Natural killer cell (primary cell): ENCODE measurements at regions not wholly inside any gene's neighbourhood (a gene's known extent, or its start where the extent isn't known, plus 50 kb on each side); places are given as distances from the start of the nearest gene placed in this dataset.

Source experiments
- ATAC-seq, 3 donors: fragments of 150-1000 bp in 2 of 3; fragments of 200-7000 bp in 1 of 3; cut with Tn5 transposase; 1 replicate in 1 of 3; 2 replicates in 2 of 3; pipeline ENCODE4 v1.10.0; 2021; ENCODE audit warnings: mild to moderate bottlenecking in 2 of 3, moderate library complexity in 2 of 3
- DNase-seq, 2 donors: peaks; one replicate each; pipeline versions ENCODE4 v3.0.0 to v3.0.0-alpha.2; 2013 to 2021; ENCODE audit warnings: mixed read lengths in 1 of 2
- H3K27ac ChIP-seq: one replicate; pipeline ENCODE4 v1.5.1; 2013; ENCODE audit warnings: mild to moderate bottlenecking, low read length
- H3K27me3 ChIP-seq: one replicate; pipeline ENCODE4 v1.6.1; 2013; ENCODE audit warnings: low read length; ENCODE audit not compliant: control insufficient read depth, insufficient read depth
- H3K36me3 ChIP-seq: one replicate; pipeline ENCODE4 v1.6.1; 2013; ENCODE audit warnings: low read length; ENCODE audit not compliant: control insufficient read depth, insufficient read depth
- H3K4me1 ChIP-seq: one replicate; pipeline ENCODE4 v1.6.1; 2013; ENCODE audit warnings: low read length; ENCODE audit not compliant: control insufficient read depth, insufficient read depth
- H3K4me3 ChIP-seq: one replicate; pipeline ENCODE4 v1.5.1; 2013; ENCODE audit warnings: low read length
- H3K9me3 ChIP-seq: one replicate; pipeline ENCODE4 v1.6.1; 2013; ENCODE audit warnings: low read length; ENCODE audit not compliant: control insufficient read depth, insufficient read depth
- H3K27ac Mint-ChIP-seq, 2 donors: one replicate each; pipeline ENCODE4 v1.8.0; 2022; ENCODE audit warnings: mild to moderate bottlenecking in 2 of 2, mixed read lengths in 2 of 2, moderate library complexity in 1 of 2
- H3K27me3 Mint-ChIP-seq, 2 donors: one replicate each; pipeline ENCODE4 v1.8.0; 2022; ENCODE audit warnings: low read depth in 2 of 2, mixed read lengths in 2 of 2
- H3K36me3 Mint-ChIP-seq: one replicate; pipeline ENCODE4 v1.8.0; 2022; ENCODE audit warnings: mixed read lengths
- H3K4me1 Mint-ChIP-seq, 2 donors: one replicate each; pipeline ENCODE4 v1.8.0; 2022; ENCODE audit warnings: mixed read lengths in 2 of 2
- H3K4me3 Mint-ChIP-seq: one replicate; pipeline ENCODE4 v1.8.0; 2022; ENCODE audit warnings: mild to moderate bottlenecking, moderate library complexity, mixed read lengths
- H3K9me3 Mint-ChIP-seq, 2 donors: one replicate each; pipeline ENCODE4 v1.8.0; 2022; ENCODE audit warnings: mixed read lengths in 2 of 2
- WGBS: methylation state at CpG from one replicate; pipeline ENCODE4 v1.1.7; 2013; ENCODE audit warnings: missing lambda C conversion rate; ENCODE audit not compliant: insufficient coverage; 5-methylcytosine and 5-hydroxymethylcytosine counted together
- intact Hi-C: fragments of 100-400 bp; cut with micrococcal nuclease; formaldehyde crosslinking; loops from one replicate; pipeline ENCODE4 v1.14.2; 2022
- TF ChIP-seq, protein P1 (sequence below): fragments of 200-600 bp; IDR thresholded peaks from one replicate; pipeline ENCODE4 v1.8.0; 2022; ENCODE audit warnings: antibody characterized with exemption

DNA sequence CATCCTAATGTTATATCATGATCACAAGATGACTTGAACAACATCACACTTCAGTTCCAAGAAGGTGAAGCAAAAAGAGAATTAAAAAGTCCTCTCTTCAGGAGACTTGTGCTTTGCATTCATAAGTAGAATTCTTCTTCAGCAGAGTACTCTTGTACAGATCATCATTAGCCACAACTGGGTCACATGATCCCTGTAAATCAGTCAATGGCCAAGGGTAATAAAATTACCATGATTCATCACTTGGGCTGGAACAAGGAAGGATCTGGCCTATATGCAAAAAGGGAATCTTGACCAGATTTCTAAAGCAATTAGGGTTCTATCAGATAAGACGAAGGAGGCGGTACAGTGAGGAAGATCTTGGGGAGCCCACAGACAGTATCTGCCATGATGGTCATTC is 458.0 kb upstream of the DEPDC1 start:
- H3K36me3 Mint-ChIP-seq: no peaks in the 10 kb centered on the region
- DNase-seq: no peak

DNA sequence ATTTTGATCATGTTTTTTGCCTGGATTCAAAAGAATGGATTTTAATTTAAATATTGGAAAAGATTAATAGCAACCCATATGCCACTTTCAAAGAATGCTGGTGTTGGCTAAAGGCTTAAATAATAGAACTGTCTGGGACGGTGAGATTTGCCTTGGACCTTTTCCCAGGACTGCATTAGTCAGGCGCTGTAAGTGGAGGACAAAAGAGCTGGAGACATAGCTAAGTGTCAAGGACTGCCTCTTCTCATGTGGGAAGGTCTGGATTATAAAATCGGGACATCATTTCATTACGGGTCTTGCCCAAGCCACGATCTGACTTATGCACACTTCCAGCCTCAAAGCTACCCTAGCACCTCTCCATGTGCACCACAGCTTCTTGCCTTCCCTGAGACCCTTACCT is 458.5 kb upstream of the DEPDC1 start:
- Mint-ChIP-seq H3K4me1 (no peaks in the 10 kb centered on the region), H3K36me3 (no peaks in the 10 kb centered on the region), H3K9me3 (peaks cover 16 to 18% of the 10 kb centered on the region in 2 donors), H3K27ac (no peak overlapping the region), H3K27me3 (no peaks in the 10 kb centered on the region), H3K4me3 (no peak overlapping the region)
- no peaks in the 10 kb centered on the region for H3K27me3 ChIP-seq
- intact Hi-C loops: no loop called here
- ATAC-seq: no peak
- no peaks in the 10 kb centered on the region for H3K4me1 ChIP-seq
- TF ChIP-seq, protein P1, sequence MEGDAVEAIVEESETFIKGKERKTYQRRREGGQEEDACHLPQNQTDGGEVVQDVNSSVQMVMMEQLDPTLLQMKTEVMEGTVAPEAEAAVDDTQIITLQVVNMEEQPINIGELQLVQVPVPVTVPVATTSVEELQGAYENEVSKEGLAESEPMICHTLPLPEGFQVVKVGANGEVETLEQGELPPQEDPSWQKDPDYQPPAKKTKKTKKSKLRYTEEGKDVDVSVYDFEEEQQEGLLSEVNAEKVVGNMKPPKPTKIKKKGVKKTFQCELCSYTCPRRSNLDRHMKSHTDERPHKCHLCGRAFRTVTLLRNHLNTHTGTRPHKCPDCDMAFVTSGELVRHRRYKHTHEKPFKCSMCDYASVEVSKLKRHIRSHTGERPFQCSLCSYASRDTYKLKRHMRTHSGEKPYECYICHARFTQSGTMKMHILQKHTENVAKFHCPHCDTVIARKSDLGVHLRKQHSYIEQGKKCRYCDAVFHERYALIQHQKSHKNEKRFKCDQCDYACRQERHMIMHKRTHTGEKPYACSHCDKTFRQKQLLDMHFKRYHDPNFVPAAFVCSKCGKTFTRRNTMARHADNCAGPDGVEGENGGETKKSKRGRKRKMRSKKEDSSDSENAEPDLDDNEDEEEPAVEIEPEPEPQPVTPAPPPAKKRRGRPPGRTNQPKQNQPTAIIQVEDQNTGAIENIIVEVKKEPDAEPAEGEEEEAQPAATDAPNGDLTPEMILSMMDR: no peak
- WGBS: 91% methylated on average over 5 of the region's 5 CpGs
- no peaks in the 10 kb centered on the region for H3K36me3 ChIP-seq
- H3K4me3 ChIP-seq: no peak overlapping the region
- DNase-seq: no peak
- H3K27ac ChIP-seq: no peak overlapping the region
- H3K9me3 ChIP-seq: no peaks in the 10 kb centered on the region

More for the DNA sequence above, 458.0 kb upstream of the DEPDC1 start:
- no peak for ATAC-seq
- Histone ChIP-seq H3K9me3 (no peaks in the 10 kb centered on the region), H3K4me1 (no peaks in the 10 kb centered on the region), H3K27me3 (no peaks in the 10 kb centered on the region), H3K27ac (no peak overlapping the region), H3K36me3 (no peaks in the 10 kb centered on the region), H3K4me3 (no peak overlapping the region)
- Mint-ChIP-seq H3K27me3 (no peaks in the 10 kb centered on the region), H3K9me3 (peaks cover 16 to 18% of the 10 kb centered on the region in 2 donors), H3K4me1 (no peaks in the 10 kb centered on the region), H3K4me3 (no peak overlapping the region), H3K27ac (no peak overlapping the region)
- WGBS: 96% methylated on average over 2 of the region's 2 CpGs
- TF ChIP-seq, protein P1: no peak
- intact Hi-C loops: no loop called here

DNA sequence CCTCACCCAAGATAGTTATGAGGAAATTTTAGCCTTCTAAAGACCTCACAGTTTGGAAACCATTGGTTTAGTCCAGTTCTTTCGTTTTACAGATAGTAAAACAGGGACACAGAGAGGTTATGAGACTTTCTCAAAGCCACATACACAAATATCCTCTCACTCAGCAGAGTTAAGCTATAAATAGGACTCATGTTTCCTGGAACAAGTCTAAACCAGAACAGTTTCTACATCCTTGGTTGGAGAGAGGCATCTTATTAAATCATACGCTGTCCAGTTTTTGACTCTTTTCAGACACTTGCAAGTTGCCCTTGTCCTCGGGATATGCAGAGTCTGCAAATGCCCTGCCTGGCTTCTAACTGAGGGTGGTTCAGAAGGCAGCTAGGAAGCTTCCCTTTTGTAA is 462.1 kb upstream of the DEPDC1 start:
- Histone ChIP-seq H3K9me3 (peaks cover 4% of the 10 kb centered on the region), H3K36me3 (no peaks in the 10 kb centered on the region), H3K27ac (no peak overlapping the region), H3K4me1 (no peaks in the 10 kb centered on the region), H3K4me3 (no peak overlapping the region), H3K27me3 (no peaks in the 10 kb centered on the region)
- peaks cover 12 to 19% of the 10 kb centered on the region in 2 donors for H3K9me3 Mint-ChIP-seq
- WGBS: 48% methylated on average over 2 of the region's 3 CpGs
- H3K27ac Mint-ChIP-seq: no peak overlapping the region
- no peaks in the 10 kb centered on the region for H3K27me3 Mint-ChIP-seq
- H3K4me3 Mint-ChIP-seq: no peak overlapping the region
- DNase-seq (no peak), ATAC-seq (no peak)
- TF ChIP-seq, protein P1: no peak
- no peaks in the 10 kb centered on the region for H3K36me3 Mint-ChIP-seq
- intact Hi-C loops: no loop called here
- no peaks in the 10 kb centered on the region for H3K4me1 Mint-ChIP-seq

DNA sequence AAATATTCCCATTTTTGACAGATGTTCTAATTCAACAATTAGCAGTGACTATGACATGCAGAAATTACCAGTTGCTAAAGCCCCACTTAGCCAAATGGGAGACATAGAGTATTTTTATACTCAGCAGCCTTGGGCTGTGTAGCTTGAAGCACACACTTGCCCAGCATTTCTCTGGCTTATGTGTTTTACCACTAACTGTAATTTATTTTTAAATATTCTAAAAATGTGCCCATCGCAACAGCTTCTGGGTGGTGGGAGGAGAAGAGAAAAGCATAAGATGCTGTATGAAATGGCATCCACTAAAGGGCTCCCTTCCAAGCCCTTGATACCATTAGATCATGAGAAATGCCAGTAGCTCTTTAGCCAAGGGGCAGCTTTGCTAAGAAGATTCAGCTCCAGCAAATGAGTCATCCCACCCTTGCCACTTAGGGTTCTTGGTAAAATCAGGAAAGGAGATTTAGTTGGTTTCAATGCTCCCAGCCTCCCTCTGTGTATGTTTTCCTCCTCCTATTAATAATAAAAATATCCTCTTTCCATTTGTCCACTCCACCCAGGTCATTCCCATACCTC is 462.7 kb upstream of the DEPDC1 start:
- Mint-ChIP-seq H3K27me3 (no peaks in the 10 kb centered on the region), H3K36me3 (no peaks in the 10 kb centered on the region), H3K9me3 (peaks cover 12 to 19% of the 10 kb centered on the region in 2 donors), H3K4me3 (no peak overlapping the region), H3K27ac (no peak overlapping the region), H3K4me1 (no peaks in the 10 kb centered on the region)
- Histone ChIP-seq H3K9me3 (peaks cover 4% of the 10 kb centered on the region), H3K27me3 (no peaks in the 10 kb centered on the region), H3K4me3 (no peak overlapping the region), H3K36me3 (no peaks in the 10 kb centered on the region), H3K4me1 (no peaks in the 10 kb centered on the region), H3K27ac (no peak overlapping the region)
- intact Hi-C loops: no loop called here
- ATAC-seq (no peak), DNase-seq (no peak)
- WGBS: no CpG with 5 or more reads among the region's 1 CpG
- TF ChIP-seq, protein P1: no peak
